ENCODE measurements at regions not wholly inside any gene's neighbourhood (a gene's known extent, or its start where the extent isn't known, plus 50 kb on each side); places are given as distances from the start of the nearest gene placed in this dataset.

DNA sequence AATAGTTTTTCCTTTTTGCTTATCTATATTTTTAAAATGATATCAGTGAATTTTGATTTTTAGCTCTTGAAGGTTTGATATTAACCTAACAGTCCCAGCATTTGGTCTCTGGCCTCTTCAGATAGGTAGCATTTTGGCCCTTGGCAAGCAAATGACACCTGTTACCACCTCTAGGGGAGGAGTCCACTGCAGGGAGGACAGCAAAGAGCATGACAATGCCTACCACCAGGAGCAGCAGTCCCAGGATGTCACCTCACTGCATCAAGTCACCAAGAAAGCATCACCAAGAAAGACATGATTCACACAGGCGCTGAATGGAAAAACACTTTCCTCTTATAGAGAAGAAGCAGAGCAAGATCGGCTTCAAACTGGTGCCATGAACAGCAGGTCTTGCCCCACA is 224.3 kb downstream of the UBE3D start:
- no peak for TF ChIP-seq CTCF (conservative IDR thresholded peaks at IDR 0.05; ENCODE audit: low read length)
- no peak for TF ChIP-seq EZH2phosphoT487 (IDR thresholded peaks at IDR 0.05; ENCODE audit: borderline replicate concordance, low read depth, low read length)
